C1 segment of cervical spinal cord (tissue), 14 donors: ENCODE measurements at regions not wholly inside any gene's neighbourhood (a gene's known extent, or its start where the extent isn't known, plus 50 kb on each side); places are given as distances from the start of the nearest gene placed in this dataset.
A peak's percentile ranks its signal among the peaks of the same experiment; 100 is the strongest.
"Not testable (repeated sequence)": the region's sequence is repeated elsewhere in the genome, so short reads cannot be mapped to it uniquely, and the experiment has no call there.

Source experiments
- DNase-seq, 14 donors: peaks; one replicate each; lab custom pipeline; 2025; lab: John Stamatoyannopoulos, UW

DNA sequence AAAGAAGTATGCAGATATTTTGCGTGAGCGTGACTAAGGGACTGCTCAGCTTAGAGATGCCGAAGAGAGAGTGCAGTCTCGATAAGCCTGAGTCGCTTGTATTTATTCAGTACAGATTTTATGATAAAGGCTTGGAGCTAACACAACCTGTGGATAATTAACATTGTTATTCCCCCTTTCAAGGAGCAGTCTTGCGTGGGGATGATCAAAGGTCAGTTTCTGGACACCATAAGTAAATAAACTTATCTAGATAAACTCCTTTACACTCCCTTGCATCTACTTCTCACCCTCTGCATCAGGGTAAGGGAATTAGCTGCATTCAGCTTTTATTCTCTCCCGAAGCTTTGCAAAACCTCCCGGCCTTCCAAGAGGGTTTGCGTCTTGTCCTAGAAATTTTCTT, 357.8 kb upstream of the ST8SIA4 start:
- DNase-seq, result no peak

- no peak for DNase-seq
Measured at GRCh38 chr5:101253096-101253495, 350.0 kb upstream of the ST8SIA4 start.

DNA sequence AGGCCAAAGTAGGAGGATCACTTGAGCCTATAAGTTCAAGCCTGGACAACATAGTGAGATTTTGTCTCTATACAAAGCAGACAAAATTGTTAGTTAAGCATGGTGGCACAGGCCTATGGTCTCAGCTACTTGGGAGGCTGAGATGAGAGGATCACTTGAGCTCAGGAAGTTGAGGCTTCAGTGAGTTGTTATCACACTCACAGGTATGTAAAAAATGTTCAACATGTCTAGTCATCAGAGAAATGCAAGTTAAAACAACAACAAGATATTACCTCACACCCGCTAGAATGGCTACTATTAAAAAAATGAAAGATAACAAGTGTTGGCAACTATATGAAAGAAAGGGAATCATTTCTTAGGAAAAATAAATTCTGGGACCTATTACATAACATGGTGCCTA, 341.5 kb upstream of the ST8SIA4 start:
- no peak for DNase-seq

DNA sequence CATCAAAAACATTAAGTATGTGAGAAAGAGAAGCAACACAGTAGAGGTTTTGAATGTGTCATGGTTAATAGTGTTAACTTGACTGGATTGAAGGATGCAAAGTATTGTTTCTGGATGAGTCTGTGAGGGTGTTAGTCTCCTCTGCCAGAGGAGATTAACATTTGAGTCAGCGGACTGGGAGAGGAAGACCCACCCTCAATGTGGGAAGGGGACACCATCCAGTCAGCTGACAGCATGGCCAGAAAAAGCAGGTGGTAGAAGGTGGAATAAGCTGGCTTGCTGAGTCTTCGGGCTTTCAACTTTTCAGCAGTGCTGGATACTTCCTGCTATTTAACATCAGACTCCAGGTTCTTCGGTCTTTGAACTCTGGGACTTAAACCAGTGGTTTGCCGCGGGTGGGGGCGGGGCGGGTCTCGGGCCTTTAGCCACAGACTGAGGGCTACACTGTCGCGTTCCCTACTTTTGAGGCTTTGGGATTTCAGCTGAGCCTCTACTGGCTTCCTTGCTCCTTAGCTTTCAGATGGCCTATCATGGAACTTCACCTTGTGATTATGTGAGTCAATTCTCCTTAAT, 309.9 kb upstream of the ST8SIA4 start:
- no peak for DNase-seq

- no peak for DNase-seq
Measured at GRCh38 chr5:101206534-101206933, 303.5 kb upstream of the ST8SIA4 start.

GRCh38 chr5:101205065-101205464, 302.0 kb upstream of the ST8SIA4 start:
- DNase-seq, result not testable (repeated sequence)

DNA sequence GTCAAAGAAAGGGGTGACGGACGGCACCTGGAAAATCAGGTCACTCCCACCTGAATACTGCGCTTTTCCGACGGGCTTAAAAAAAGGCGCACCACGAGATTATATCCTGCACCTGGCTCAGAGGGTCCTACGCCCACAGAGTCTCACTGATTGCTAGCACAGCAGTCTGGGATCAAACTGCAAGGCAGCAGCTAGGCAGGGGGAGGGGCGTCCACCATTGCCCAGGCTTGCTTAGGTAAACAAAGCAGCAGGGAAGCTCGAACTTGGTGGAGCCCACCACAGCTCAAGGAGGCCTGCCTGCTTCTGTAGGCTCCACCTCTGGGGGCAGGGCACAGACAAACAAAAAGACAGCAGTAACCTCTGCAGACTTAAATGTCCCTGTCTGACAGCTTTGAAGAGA, 277.3 kb upstream of the ST8SIA4 start:
- not testable (repeated sequence) for DNase-seq

- DNase-seq, result no peak
Measured at GRCh38 chr5:101176605-101177004, 273.5 kb upstream of the ST8SIA4 start.

GRCh38 chr5:101174981-101175380, 271.9 kb upstream of the ST8SIA4 start:
- no peak for DNase-seq

DNA sequence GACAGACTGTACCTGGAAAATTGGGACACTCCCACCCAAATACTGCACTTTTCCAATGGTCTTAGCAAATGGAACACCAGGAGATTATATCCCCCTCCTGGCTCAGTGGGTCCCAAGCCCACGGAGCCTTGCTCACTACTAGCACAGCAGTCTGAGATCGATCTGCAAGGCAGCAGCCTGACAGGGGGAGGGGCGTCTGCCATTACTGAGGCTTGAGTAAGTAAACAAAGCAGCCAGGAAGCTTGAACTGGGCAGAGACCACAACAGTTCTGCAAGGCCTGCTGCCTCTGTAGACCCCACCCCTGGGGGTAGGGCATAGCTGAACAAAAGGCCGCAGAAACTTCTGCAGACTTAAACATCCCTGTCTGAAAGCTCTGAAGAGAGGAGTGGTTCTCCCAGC, 260.0 kb upstream of the ST8SIA4 start:
- no peak for DNase-seq

DNA sequence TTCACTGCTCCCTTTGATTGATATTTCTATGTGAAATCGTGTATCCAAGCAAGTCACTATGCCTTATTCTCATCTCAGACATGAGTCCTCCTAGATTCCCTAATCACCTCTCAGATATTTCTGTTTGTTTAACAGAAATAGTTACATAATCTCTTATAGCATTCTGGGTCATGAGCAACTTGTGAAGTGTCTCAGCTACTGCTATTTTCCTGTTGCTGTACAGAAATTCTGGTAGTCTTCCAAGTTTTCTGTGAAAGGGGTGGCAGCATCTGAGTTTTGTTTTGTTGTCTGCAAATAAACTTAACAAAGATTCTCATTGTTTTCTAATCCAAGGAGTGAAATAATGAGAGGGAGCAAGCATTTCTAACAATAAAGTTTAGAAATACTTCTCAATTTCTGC, 256.9 kb upstream of the ST8SIA4 start:
- DNase-seq, result peak in 2 of 14 donors; percentile 1

DNA sequence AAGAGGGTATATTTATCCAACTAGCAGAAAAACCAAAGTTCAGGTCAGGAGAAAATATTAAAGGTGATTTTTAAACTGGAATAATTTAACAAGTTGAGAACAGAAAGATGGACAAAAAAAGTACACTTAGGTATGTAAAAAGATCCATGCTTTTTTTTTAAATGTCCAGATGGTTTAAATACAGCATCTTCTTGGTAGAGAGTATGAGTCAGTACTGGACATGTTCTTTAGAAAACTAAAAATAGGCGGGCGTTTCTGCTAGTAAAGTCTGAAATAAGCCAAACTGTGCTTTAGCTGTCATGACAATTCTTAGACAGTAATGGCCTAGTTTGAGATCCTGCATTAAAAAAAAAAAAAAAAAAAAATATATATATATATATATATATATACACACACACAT, 255.9 kb upstream of the ST8SIA4 start:
- no peak for DNase-seq

- no peak for DNase-seq
Measured at GRCh38 chr5:101153526-101153925, 250.4 kb upstream of the ST8SIA4 start.

DNA sequence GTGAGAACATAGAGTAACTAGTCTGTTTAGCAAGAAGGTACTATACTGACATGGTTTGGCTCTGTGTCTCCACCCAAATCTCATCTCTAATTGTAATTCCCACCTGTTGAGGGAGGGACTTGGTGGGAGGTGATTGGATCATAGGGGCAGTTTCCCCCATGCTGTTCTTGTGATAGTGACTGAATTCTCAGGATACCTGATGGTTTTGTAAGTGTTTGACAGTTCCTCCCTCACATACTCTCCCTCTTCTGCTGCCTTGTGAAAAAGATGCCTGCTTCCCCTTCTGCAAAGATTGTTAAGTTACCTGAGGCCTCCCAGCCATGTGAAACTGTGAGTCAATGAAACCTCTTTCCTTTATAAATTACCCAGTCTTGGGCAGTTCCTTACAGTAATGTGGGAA, 240.4 kb upstream of the ST8SIA4 start:
- DNase-seq, result no peak

DNA sequence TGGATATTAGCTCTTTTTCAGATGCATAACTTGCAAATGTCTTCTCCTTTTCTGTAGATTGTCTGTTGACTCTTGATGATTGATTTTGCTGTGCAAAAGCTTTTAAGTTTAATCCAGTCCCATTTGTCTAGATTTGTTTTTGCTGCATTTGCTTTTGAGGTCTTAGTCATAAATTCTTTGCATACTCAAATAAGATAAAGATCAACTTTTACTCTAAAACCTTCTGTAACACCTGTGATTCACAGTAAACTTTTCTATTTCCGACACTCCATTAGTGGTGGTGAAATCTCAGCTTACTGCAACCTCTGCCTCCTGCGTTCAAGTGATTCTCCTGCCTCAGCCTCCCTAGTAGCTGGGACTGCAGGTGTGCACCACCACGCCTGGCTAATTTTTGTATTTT, 239.0 kb upstream of the ST8SIA4 start:
- DNase-seq, result no peak

DNA sequence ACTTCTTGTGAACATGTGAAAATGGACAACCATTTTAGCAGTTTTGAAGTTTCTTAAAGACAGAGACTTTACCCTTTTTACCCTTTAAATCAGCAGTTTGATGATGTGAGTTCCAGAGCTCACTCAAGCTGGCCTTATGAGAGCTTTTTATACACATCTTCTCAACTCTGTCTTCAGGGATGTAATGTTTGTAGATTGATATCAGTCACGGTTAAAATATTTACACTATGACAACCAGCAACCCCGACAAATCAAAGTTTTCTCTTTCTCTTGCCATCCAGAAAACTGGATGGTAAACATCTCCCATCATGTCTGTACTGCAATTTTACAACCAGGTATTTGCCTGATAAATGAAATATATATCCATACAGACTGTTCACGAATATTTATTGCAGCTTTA, 233.4 kb upstream of the ST8SIA4 start:
- no peak for DNase-seq

GRCh38 chr5:101123363-101123762, 220.3 kb upstream of the ST8SIA4 start:
- DNase-seq, result no peak

DNA sequence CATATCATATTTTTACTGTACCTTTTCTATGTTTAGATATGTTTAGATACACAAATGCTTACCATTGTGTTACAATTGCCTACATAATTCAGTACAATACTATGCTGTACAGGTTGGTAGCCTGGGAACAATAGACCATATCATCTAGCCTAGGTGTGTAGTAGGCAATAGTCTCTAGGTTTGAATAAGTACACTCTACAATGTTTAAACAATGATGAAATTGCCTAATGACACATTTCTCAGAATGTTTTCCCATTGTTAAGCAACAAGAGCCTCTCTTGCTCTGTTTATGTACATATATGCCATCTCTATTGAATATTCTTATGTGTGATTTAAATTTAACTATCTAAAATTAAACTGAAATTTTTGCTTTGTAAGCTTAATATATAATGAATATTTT, 209.6 kb upstream of the ST8SIA4 start:
- DNase-seq, result no peak

DNA sequence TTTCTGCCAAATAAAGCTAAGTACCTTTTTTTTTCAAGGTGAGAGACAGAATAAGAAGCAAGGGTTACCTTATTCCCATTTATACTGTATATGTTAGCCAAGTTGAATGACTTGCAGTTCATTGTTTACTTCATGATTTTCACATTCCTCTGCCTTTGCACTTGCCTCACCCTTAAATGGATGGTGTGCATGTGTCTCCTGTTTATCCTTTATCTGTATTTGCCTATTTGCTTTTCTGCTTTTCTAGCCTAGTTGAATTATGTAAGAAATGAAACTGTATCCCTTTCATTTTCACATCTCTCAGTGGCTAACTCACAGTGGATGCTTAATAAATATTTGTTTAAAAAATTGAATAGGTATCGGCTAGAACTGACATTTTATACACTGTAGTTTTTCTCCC, 200.8 kb upstream of the ST8SIA4 start:
- DNase-seq, result no peak

DNA sequence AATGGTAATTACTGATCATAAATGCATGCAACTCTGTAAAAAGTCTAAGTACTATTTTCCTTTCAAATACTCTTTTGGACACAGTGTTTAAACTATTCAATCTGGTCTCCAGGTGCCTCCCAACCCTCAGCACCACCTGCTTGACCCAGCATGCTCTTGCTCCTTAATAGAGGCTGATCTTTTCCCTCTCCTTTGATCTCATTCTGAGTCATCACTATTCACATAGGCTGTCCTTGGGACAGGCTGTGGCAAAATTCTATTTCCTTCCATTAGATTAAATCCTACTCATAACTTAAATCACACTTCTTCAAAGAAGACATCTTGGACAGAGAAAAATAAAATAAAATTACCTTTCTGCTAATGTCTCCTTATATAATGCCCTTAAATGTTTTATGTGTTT, 199.4 kb upstream of the ST8SIA4 start:
- DNase-seq, result no peak

GRCh38 chr5:101091902-101092301, 188.8 kb upstream of the ST8SIA4 start:
- no peak for DNase-seq

DNA sequence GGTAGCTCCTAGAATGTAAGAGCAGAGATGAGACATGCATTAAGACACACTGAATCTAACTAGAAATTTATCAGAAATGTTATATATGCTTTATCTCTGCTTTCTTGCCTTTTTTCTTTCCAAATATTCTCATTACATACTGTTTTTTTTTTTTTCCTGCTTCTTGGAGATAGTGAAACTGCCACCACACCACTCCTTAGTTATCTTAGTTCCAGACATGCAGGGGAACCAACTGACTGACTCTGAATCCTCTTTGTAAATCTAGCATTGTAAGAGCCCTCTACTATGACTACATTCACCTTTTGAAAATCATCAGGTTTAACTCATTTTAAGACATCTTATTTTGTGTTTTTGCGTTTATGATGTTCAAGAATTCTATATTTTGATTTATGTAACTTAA, 181.3 kb upstream of the ST8SIA4 start:
- no peak for DNase-seq

DNA sequence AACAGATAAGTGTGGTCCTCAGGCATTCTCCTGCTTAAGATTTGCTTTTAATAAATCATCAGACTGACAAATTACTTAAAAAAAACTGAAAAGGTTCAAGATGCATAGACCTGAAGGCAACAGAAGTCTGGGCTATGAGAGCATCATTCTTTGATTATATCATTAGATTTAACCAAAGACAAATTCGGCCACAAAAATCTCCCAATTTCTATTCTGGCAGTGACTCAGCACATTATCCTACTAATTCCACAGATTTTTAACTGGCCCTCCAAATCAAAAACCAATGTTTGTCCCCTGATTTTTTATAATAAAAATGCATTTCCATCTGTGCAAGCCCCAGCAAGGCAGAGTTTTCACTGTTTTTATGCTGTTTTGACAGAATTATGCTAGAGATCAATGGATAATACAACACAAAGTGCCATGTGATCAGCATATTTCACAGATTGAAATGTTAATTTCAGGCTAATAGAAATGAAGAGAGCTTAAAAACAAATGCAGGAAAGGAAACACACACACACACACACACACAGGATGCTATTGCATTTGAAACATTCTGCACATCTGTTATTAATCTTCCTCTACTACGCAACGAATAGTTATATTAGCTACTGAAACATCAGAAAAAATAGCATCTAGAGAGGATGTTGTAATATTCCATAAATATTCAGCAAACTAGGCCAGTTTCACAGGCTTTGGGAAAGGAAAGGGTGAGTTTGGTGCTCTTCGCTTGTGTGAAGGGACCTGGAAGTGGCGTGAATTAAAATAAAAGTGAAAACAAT, 177.6 kb upstream of the ST8SIA4 start:
- no peak for DNase-seq

DNA sequence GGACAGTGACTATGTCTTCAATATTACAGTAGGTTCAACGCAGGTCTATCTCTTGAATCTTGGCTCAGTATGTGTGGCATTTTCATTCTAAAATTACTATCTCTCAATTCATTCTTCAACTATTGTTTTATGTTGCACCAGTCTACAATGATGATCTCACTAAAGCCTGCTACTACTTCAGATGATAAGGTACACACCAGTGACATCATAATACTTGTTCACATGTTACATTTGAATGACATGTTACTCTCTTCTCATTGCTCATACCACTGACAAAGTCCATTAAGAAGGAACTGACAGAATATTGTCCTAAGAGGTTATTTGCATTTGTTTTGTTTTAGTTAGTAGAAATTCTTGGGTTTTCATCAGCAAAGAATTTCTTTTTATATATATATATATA, 165.2 kb upstream of the ST8SIA4 start:
- DNase-seq, result no peak
